HepG2 (cell line): ENCODE measurements at regions not wholly inside any gene's neighbourhood (a gene's known extent, or its start where the extent isn't known, plus 50 kb on each side); places are given as distances from the start of the nearest gene placed in this dataset.

Experiments
- ARNT ChIP-seq: fragments of 450-650 bp; IDR thresholded peaks from 2 replicates; pipeline ENCODE4 v1.6.1; 2017
- ARNTL ChIP-seq: sonication (generic); formaldehyde crosslinking; IDR thresholded peaks from 2 replicates; pipeline ENCODE4 v1.4.0; 2020; ENCODE audit warnings: mild to moderate bottlenecking, missing genetic modification reagents
- CHD2 ChIP-seq: IDR thresholded peaks from 2 replicates; pipeline ENCODE4 v1.6.1; 2011; ENCODE audit warnings: low read depth, low read length, improper control_type of control experiment
- EZH2 ChIP-seq: conservative IDR thresholded peaks from 2 replicates; pipeline ENCODE4 v1.6.1; 2012; ENCODE audit warnings: mild to moderate bottlenecking, low read depth, low read length, moderate library complexity
- HMGXB4 ChIP-seq, 2 experiments: sonication (generic) in 1 of 2; formaldehyde crosslinking in 1 of 2; IDR thresholded peaks; 2 replicates each; pipeline versions ENCODE4 v1.4.0 to v1.6.1; 2018 to 2020; ENCODE audit warnings: missing genetic modification reagents in 2 of 2, borderline replicate concordance in 1 of 2, low read depth in 1 of 2, mild to moderate bottlenecking in 1 of 2, missing biosample characterization in 1 of 2
- KAT8 ChIP-seq: IDR thresholded peaks from 2 replicates; pipeline ENCODE4 v1.6.1; 2016; ENCODE audit warnings: missing genetic modification reagents, missing compliant biosample characterization
- KDM5A ChIP-seq: fragments of 200-600 bp; sonication (generic); IDR thresholded peaks from 2 replicates; pipeline ENCODE4 v1.7.0; 2018; ENCODE audit warnings: antibody characterized with exemption, mild to moderate bottlenecking, low read length, borderline replicate concordance
- PHB2 ChIP-seq: fragments of 450-650 bp; IDR thresholded peaks from 2 replicates; pipeline ENCODE4 v1.6.1; 2018; ENCODE audit not compliant: partially characterized antibody
- POLR2AphosphoS5 ChIP-seq: IDR thresholded peaks from 2 replicates; pipeline ENCODE4 v1.6.1; 2012; ENCODE audit warnings: low read depth, low read length
- SMC3 ChIP-seq: IDR thresholded peaks from 2 replicates; pipeline ENCODE4 v1.6.1; 2011; ENCODE audit warnings: low read length, improper control_type of control experiment
- ZNF230 ChIP-seq: sonication (generic); formaldehyde crosslinking; IDR thresholded peaks from 2 replicates; pipeline ENCODE4 v1.4.0; 2020; ENCODE audit warnings: mild to moderate bottlenecking, missing genetic modification reagents
- ZNF704 ChIP-seq: sonication (generic); formaldehyde crosslinking; IDR thresholded peaks from 2 replicates; pipeline ENCODE4 v1.8.1; 2023; ENCODE audit warnings: mild to moderate bottlenecking, inconsistent platforms, moderate library complexity, missing genetic modification reagents, borderline replicate concordance
- TF ChIP-seq, protein P1 (sequence below): sonication (generic); formaldehyde crosslinking; IDR thresholded peaks from 2 replicates; pipeline ENCODE4 v1.5.0; 2020; ENCODE audit warnings: mild to moderate bottlenecking, missing genetic modification reagents, moderate library complexity
- TF ChIP-seq, protein P2 (sequence below): sonication (generic); formaldehyde crosslinking; IDR thresholded peaks from 2 replicates; pipeline ENCODE4 v1.9.0; 2021; ENCODE audit warnings: missing genetic modification reagents, borderline replicate concordance

- TF ChIP-seq, protein P1, sequence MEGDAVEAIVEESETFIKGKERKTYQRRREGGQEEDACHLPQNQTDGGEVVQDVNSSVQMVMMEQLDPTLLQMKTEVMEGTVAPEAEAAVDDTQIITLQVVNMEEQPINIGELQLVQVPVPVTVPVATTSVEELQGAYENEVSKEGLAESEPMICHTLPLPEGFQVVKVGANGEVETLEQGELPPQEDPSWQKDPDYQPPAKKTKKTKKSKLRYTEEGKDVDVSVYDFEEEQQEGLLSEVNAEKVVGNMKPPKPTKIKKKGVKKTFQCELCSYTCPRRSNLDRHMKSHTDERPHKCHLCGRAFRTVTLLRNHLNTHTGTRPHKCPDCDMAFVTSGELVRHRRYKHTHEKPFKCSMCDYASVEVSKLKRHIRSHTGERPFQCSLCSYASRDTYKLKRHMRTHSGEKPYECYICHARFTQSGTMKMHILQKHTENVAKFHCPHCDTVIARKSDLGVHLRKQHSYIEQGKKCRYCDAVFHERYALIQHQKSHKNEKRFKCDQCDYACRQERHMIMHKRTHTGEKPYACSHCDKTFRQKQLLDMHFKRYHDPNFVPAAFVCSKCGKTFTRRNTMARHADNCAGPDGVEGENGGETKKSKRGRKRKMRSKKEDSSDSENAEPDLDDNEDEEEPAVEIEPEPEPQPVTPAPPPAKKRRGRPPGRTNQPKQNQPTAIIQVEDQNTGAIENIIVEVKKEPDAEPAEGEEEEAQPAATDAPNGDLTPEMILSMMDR (CRISPR knock-in tag), result no peak
- TF ChIP-seq EZH2 (no peak), ARNTL (CRISPR knock-in tag) (no peak), PHB2 (no peak), KDM5A (no peak), ZNF230 (CRISPR knock-in tag) (no peak), SMC3 (no peak), POLR2AphosphoS5 (no peak), HMGXB4 (CRISPR knock-in tag; IDR thresholded peaks at IDR 0.05; ENCODE audit: borderline replicate concordance in 1 of 2, low read depth in 1 of 2) (no peak), KAT8 (CRISPR knock-in tag) (no peak), CHD2 (no peak), ARNT (no peak), ZNF704 (CRISPR knock-in tag) (no peak)
- TF ChIP-seq, protein P2, sequence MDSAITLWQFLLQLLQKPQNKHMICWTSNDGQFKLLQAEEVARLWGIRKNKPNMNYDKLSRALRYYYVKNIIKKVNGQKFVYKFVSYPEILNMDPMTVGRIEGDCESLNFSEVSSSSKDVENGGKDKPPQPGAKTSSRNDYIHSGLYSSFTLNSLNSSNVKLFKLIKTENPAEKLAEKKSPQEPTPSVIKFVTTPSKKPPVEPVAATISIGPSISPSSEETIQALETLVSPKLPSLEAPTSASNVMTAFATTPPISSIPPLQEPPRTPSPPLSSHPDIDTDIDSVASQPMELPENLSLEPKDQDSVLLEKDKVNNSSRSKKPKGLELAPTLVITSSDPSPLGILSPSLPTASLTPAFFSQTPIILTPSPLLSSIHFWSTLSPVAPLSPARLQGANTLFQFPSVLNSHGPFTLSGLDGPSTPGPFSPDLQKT (CRISPR knock-in tag), result no peak
These were observed 91.1 kb upstream of the TBL1X start for GRCh38 chrX:9373789-9374188.
